ENCODE measurements at regions not wholly inside any gene's neighbourhood (a gene's known extent, or its start where the extent isn't known, plus 50 kb on each side); places are given as distances from the start of the nearest gene placed in this dataset.
A peak's percentile ranks its signal among the peaks of the same experiment; 100 is the strongest.

GRCh38 chr2:102078773-102079172 is 63.8 kb upstream of the IL1R1 start:
- peaks cover 32 to 56% of the 10 kb centered on the region in 2 donors for H3K4me1 Mint-ChIP-seq
- peaks cover 19% of the 10 kb centered on the region in 2 donors for H3K27me3 Mint-ChIP-seq
- H3K4me3 Mint-ChIP-seq = no peak overlapping the region
- H3K27ac Mint-ChIP-seq = no peak overlapping the region
- H3K9me3 Mint-ChIP-seq = no peaks in the 10 kb centered on the region
- H3K36me3 Mint-ChIP-seq = no peaks in the 10 kb centered on the region
- DNase-seq = no peak
- no peak for ATAC-seq (replicated peaks)

- ATAC-seq (replicated peaks) (no peak), DNase-seq (no peak)
- Mint-ChIP-seq H3K4me3 (no peak overlapping the region), H3K27ac (no peak overlapping the region), H3K27me3 (peaks cover 19% of the 10 kb centered on the region in 2 donors), H3K4me1 (peaks cover 30 to 63% of the 10 kb centered on the region in 2 donors), H3K36me3 (no peaks in the 10 kb centered on the region), H3K9me3 (no peaks in the 10 kb centered on the region)
Observed at GRCh38 chr2:102080451-102081242, 61.9 kb upstream of the IL1R1 start.

DNA sequence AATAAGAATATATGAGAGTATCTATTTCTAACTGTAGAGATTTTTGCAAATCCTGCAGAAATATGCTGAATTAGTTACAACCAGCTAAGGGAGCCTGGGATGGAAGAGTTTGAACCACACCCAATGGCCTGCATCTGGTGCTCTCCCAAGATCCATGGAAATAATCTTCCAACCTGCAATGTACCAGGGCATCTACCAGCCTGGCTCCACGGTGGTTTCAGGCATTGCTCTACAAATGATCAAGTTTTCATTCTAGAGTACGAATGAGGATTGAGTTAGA is 61.4 kb upstream of the IL1R1 start:
- no peaks in the 10 kb centered on the region for H3K9me3 Mint-ChIP-seq
- H3K27me3 Mint-ChIP-seq = peaks cover 19% of the 10 kb centered on the region in 2 donors
- H3K4me1 Mint-ChIP-seq = peaks cover 31 to 68% of the 10 kb centered on the region in 2 donors
- DNase-seq (no peak), ATAC-seq (replicated peaks) (no peak)
- H3K36me3 Mint-ChIP-seq = no peaks in the 10 kb centered on the region
- peak overlapping the region; percentile 47 for H3K27ac Mint-ChIP-seq
- no peak overlapping the region for H3K4me3 Mint-ChIP-seq

DNA sequence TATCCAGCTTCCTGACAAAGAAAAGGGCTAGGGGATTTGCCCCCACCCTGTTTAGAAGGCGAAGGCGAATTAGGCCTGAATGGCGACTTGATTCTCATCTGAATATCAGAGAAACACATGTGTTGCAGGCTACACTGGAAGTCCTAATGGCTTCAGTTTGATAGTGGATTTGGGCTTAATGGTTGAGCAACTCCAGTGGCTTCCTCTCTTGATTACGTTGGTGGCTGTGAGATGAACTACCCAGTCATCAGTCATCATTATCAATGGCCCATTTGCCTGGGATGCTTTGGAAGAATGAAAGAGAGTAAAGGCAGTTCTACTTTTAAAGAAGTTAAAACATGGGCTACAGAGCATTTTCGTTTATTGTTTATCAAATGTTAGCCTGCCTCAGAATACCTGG is 60.9 kb upstream of the IL1R1 start:
- H3K4me1 Mint-ChIP-seq = peaks cover 31 to 71% of the 10 kb centered on the region in 2 donors
- H3K9me3 Mint-ChIP-seq = no peaks in the 10 kb centered on the region
- no peak for DNase-seq
- H3K36me3 Mint-ChIP-seq = no peaks in the 10 kb centered on the region
- peak overlapping the region; percentile 47 for H3K27ac Mint-ChIP-seq
- peaks cover 17 to 19% of the 10 kb centered on the region in 2 donors for H3K27me3 Mint-ChIP-seq
- H3K4me3 Mint-ChIP-seq = no peak overlapping the region
- ATAC-seq (replicated peaks) = no peak

- ATAC-seq (replicated peaks) = peak; percentile 88 to 92
- Mint-ChIP-seq H3K36me3 (peaks cover 0 to 4% of the 10 kb centered on the region in 2 donors), H3K27me3 (peaks cover 17 to 21% of the 10 kb centered on the region in 2 donors), H3K9me3 (no peaks in the 10 kb centered on the region), H3K27ac (peak overlapping the region; percentile 87), H3K4me1 (peaks cover 31 to 71% of the 10 kb centered on the region in 2 donors), H3K4me3 (peak overlapping the region; percentile 55 to 70)
- peak; percentile 69 for DNase-seq
Observed at GRCh38 chr2:102082571-102083392, 59.8 kb upstream of the IL1R1 start.

DNA sequence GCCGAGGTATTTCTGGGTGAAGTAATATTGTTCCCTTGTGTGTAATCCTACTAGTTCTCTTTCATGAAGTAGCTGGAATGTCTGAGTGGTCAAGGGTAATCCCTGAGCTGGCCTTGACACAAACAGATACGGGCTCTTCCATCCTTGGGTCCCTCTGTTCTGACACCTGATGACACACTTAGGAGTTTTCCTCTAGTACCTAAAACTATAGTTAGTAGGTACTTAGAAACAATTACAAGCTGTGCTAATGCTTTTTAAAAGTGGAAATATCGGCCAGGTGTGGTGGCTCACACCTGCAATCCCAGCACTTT is 59.2 kb upstream of the IL1R1 start:
- H3K36me3 Mint-ChIP-seq = peaks cover 0 to 4% of the 10 kb centered on the region in 2 donors
- peaks cover 31 to 68% of the 10 kb centered on the region in 2 donors for H3K4me1 Mint-ChIP-seq
- peaks cover 16 to 20% of the 10 kb centered on the region in 2 donors for H3K27me3 Mint-ChIP-seq
- no peaks in the 10 kb centered on the region for H3K9me3 Mint-ChIP-seq
- DNase-seq (no peak), ATAC-seq (replicated peaks) (no peak)
- H3K27ac Mint-ChIP-seq = peak overlapping the region; percentile 87
- peak overlapping the region in 1 of 2 donors; percentile 70 for H3K4me3 Mint-ChIP-seq

DNA sequence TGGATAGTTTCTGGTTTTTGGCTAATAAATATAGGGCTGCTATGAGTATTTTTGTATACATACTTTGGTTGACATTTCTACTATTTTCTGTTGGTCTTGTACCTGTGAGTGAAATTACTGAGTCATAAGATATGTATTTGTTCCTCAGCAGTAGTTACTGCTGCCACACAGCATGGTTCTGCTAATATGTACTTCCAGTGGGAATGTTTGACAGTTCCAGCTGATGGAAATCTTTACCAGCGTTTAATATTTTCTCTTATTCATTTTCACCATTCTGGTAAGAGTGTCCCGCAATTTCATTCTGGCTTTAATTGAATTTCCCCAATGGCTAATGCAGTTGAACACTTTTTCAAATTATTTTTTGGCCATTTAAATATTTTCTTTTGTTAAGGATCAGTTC is 57.9 kb upstream of the IL1R1 start:
- no peak for DNase-seq
- Mint-ChIP-seq H3K27ac (no peak overlapping the region), H3K27me3 (peaks cover 15 to 22% of the 10 kb centered on the region in 2 donors), H3K4me3 (no peak overlapping the region), H3K9me3 (peaks cover 0 to 6% of the 10 kb centered on the region in 2 donors), H3K36me3 (peaks cover 0 to 4% of the 10 kb centered on the region in 2 donors), H3K4me1 (peaks cover 31 to 62% of the 10 kb centered on the region in 2 donors)
- ATAC-seq (replicated peaks) = no peak

- peak; percentile 36 to 37 for ATAC-seq (replicated peaks)
- Mint-ChIP-seq H3K36me3 (peaks cover 1 to 6% of the 10 kb centered on the region in 2 donors), H3K4me3 (no peak overlapping the region), H3K27ac (no peak overlapping the region), H3K9me3 (peaks cover 2 to 7% of the 10 kb centered on the region in 2 donors), H3K27me3 (peaks cover 15 to 24% of the 10 kb centered on the region in 2 donors), H3K4me1 (peaks cover 30 to 59% of the 10 kb centered on the region in 2 donors)
- DNase-seq = no peak
Observed at GRCh38 chr2:102085238-102085637, 57.3 kb upstream of the IL1R1 start.

DNA sequence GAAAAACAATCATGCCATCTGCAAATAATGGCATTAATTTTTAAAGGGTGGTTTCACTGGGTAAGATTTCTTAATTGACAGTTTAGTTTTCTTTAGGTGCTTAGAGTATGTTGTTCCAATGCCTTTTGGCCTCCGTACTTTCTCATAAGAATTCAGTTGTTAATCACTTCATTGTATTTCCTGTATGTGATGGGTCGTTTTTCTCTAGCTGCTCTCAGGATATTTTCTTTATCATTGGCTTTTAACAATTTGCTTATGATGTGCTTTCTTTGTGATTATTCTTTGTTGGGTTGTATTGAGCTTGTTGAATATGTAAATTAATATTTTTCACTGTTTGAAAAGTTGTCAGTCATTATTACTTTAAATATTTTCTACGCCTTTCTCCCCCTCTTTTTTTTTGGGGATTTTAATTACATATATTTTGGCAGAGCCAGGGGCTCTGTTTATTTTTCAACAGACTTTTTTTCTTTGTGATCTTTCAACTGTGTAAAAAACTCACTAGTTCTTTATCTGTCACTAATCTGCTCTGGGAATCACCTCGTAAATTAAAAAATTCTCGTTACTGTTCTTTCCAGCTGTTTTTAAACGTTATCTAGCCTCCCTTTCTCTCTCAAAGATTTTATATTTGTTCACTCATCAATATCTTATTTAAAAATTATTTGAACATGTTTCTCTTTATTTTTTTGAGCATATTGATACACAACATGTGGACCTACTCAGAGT is 56.2 kb upstream of the IL1R1 start:
- ATAC-seq (replicated peaks) (no peak), DNase-seq (no peak)
- Mint-ChIP-seq H3K4me1 (peaks cover 23 to 49% of the 10 kb centered on the region in 2 donors), H3K36me3 (peaks cover 7 to 12% of the 10 kb centered on the region in 2 donors), H3K27me3 (peaks cover 15 to 34% of the 10 kb centered on the region in 2 donors), H3K27ac (no peak overlapping the region), H3K4me3 (no peak overlapping the region), H3K9me3 (peaks cover 8 to 14% of the 10 kb centered on the region in 2 donors)

DNA sequence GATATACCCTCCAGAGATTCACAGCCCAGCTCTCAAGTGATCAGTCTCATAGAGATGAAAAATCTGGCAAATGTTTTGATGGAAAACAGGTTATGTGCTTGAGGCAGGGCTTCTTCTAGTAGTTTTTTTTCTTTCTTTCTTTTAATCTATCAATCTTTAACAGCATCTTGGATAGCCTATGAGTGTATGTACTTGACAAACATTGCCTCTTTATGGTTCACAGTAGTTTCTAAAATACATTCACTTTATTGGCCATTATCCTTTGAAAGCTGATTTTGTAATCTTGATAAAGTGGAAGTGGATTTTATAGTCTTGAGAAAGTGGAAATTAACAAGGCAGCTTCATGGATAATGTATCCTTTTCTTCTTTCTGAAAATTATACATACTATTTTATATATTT is 51.4 kb upstream of the IL1R1 start:
- H3K9me3 Mint-ChIP-seq = peaks cover 11 to 14% of the 10 kb centered on the region in 2 donors
- H3K36me3 Mint-ChIP-seq = peaks cover 7 to 12% of the 10 kb centered on the region in 2 donors
- no peak for DNase-seq
- no peak overlapping the region for H3K27ac Mint-ChIP-seq
- peaks cover 20 to 52% of the 10 kb centered on the region in 2 donors for H3K27me3 Mint-ChIP-seq
- ATAC-seq (replicated peaks) = no peak
- peaks cover 6 to 10% of the 10 kb centered on the region in 2 donors for H3K4me1 Mint-ChIP-seq
- H3K4me3 Mint-ChIP-seq = no peak overlapping the region

GRCh38 chr2:102091908-102092307 is 50.6 kb upstream of the IL1R1 start:
- DNase-seq = no peak
- no peak overlapping the region for H3K27ac Mint-ChIP-seq
- H3K27me3 Mint-ChIP-seq = peaks cover 20 to 52% of the 10 kb centered on the region in 2 donors
- peaks cover 5 to 6% of the 10 kb centered on the region in 2 donors for H3K4me1 Mint-ChIP-seq
- peaks cover 11 to 14% of the 10 kb centered on the region in 2 donors for H3K9me3 Mint-ChIP-seq
- no peak overlapping the region for H3K4me3 Mint-ChIP-seq
- ATAC-seq (replicated peaks) = no peak
- H3K36me3 Mint-ChIP-seq = peaks cover 7 to 12% of the 10 kb centered on the region in 2 donors

- no peak overlapping the region for H3K27ac Mint-ChIP-seq
- H3K27me3 Mint-ChIP-seq = peaks cover 17 to 46% of the 10 kb centered on the region in 2 donors
- ATAC-seq (replicated peaks) (no peak), DNase-seq (no peak)
- peaks cover 5 to 6% of the 10 kb centered on the region in 2 donors for H3K4me1 Mint-ChIP-seq
- no peak overlapping the region for H3K4me3 Mint-ChIP-seq
- H3K36me3 Mint-ChIP-seq = peaks cover 7 to 10% of the 10 kb centered on the region in 2 donors
- H3K9me3 Mint-ChIP-seq = peaks cover 11 to 14% of the 10 kb centered on the region in 2 donors
Observed at GRCh38 chr2:102092535-102092934, 50.0 kb upstream of the IL1R1 start.
